ENCODE measurements at regions not wholly inside any gene's neighbourhood (a gene's known extent, or its start where the extent isn't known, plus 50 kb on each side); places are given as distances from the start of the nearest gene placed in this dataset.
A peak's percentile ranks its signal among the peaks of the same experiment; 100 is the strongest.

DNA sequence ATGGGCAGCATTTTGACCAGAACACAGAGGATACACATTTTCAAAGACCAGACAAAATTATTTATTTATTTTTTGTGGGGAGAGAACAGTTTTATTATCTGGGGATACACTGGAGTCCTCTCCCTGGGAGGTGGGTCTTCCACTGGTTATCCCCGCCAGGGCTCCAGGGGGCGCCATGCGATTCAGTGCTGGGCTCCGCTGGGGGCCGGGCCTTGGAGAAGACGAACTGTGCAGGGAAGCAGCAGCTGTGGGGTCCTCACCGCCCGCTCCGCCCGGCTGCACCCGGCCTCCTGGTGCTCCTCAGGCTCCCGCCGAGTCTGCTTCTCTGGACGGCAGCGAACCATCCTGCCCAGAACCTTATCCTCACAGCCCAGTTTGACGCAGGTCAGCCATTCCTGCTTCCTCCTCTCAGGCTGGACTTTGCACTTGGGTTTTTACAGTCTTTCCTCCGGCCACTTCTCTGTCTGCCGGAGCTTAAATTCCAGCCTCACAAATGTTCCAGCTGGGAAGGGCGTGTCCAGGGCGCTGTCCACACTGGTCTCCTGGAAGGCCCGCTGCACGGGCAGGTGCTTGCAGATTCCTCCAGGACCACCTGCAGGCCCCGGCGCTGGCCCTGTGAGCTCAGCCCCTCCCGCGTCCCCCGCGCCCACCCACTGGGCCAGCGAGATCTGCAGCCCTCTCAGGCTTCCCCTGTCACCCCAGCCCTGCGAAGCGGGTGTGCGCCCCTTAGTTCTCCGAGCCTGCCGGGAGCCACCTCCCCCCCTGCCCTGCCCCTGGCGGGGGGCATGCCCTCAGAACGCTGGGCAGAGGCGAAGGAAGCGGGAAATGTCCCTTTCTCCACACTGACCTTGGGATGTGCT lies 1830.0 kb upstream of the DEFB115 start (continued):
- TF ChIP-seq, protein P1, sequence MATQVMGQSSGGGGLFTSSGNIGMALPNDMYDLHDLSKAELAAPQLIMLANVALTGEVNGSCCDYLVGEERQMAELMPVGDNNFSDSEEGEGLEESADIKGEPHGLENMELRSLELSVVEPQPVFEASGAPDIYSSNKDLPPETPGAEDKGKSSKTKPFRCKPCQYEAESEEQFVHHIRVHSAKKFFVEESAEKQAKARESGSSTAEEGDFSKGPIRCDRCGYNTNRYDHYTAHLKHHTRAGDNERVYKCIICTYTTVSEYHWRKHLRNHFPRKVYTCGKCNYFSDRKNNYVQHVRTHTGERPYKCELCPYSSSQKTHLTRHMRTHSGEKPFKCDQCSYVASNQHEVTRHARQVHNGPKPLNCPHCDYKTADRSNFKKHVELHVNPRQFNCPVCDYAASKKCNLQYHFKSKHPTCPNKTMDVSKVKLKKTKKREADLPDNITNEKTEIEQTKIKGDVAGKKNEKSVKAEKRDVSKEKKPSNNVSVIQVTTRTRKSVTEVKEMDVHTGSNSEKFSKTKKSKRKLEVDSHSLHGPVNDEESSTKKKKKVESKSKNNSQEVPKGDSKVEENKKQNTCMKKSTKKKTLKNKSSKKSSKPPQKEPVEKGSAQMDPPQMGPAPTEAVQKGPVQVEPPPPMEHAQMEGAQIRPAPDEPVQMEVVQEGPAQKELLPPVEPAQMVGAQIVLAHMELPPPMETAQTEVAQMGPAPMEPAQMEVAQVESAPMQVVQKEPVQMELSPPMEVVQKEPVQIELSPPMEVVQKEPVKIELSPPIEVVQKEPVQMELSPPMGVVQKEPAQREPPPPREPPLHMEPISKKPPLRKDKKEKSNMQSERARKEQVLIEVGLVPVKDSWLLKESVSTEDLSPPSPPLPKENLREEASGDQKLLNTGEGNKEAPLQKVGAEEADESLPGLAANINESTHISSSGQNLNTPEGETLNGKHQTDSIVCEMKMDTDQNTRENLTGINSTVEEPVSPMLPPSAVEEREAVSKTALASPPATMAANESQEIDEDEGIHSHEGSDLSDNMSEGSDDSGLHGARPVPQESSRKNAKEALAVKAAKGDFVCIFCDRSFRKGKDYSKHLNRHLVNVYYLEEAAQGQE (IDR thresholded peaks at IDR 0.05; ENCODE audit: low read depth, low read length) = 0 out of 2 replicates have a peak, but pooled peaks have one; percentile 10
- TF ChIP-seq SMC3 (IDR thresholded peaks at IDR 0.05; ENCODE audit: low read depth, low read length) = no peak
- no peak for TF ChIP-seq NRF1 (IDR thresholded peaks at IDR 0.05; ENCODE audit: low read depth, low read length)
- no peak for TF ChIP-seq EP300 (IDR thresholded peaks at IDR 0.05; ENCODE audit: borderline replicate concordance in 1 of 2, low read depth in 1 of 2, low read length in 1 of 2)
- TF ChIP-seq RAD21 (IDR thresholded peaks at IDR 0.05; ENCODE audit: low read length) = no peak
- TF ChIP-seq ELF1 (IDR thresholded peaks at IDR 0.05) = no peak
- no peak for TF ChIP-seq RXRA (IDR thresholded peaks at IDR 0.05; ENCODE audit: borderline replicate concordance, low read depth)
- no peak for TF ChIP-seq CHD2 (IDR thresholded peaks at IDR 0.05; ENCODE audit: low read length, partially characterized antibody)
- peak; percentile 19; the same call in 1 of the 2 replicates for TF ChIP-seq YY1 (IDR thresholded peaks at IDR 0.05; ENCODE audit: low read depth)
- TF ChIP-seq RFX5 (IDR thresholded peaks at IDR 0.05; ENCODE audit: low read length) = no peak
- TF ChIP-seq, protein P2, sequence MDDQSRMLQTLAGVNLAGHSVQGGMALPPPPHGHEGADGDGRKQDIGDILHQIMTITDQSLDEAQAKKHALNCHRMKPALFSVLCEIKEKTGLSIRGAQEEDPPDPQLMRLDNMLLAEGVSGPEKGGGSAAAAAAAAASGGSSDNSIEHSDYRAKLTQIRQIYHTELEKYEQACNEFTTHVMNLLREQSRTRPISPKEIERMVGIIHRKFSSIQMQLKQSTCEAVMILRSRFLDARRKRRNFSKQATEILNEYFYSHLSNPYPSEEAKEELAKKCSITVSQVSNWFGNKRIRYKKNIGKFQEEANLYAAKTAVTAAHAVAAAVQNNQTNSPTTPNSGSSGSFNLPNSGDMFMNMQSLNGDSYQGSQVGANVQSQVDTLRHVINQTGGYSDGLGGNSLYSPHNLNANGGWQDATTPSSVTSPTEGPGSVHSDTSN (IDR thresholded peaks at IDR 0.05) = no peak
- TF ChIP-seq, protein P3, sequence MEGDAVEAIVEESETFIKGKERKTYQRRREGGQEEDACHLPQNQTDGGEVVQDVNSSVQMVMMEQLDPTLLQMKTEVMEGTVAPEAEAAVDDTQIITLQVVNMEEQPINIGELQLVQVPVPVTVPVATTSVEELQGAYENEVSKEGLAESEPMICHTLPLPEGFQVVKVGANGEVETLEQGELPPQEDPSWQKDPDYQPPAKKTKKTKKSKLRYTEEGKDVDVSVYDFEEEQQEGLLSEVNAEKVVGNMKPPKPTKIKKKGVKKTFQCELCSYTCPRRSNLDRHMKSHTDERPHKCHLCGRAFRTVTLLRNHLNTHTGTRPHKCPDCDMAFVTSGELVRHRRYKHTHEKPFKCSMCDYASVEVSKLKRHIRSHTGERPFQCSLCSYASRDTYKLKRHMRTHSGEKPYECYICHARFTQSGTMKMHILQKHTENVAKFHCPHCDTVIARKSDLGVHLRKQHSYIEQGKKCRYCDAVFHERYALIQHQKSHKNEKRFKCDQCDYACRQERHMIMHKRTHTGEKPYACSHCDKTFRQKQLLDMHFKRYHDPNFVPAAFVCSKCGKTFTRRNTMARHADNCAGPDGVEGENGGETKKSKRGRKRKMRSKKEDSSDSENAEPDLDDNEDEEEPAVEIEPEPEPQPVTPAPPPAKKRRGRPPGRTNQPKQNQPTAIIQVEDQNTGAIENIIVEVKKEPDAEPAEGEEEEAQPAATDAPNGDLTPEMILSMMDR (IDR thresholded peaks at IDR 0.05) = peak; percentile 66

DNA sequence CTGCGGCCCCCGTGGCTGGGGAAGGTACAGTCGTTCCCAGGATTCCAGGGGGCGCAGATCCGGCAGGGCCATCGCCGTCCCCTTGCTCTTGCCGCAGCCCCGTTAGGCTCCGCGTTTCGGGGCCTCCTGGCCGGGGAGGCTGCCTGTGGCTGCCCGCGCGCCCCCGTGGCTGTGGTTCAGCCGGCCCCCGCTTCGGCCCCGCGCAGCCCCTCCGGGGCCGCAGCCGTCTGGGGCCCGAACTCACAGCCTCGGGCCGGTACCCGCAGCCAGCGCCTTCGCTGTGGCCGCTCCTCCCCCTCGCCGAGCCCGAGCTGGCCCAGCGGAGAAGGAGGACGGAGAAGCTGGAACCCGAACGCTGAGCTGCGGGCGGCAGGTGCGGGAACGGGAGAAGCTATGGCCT lies 1826.9 kb upstream of the DEFB115 start:
- Histone ChIP-seq H3K36me3 (replicated peaks in 1 of 2; ENCODE audit: control insufficient read depth in 1 of 2, insufficient read depth in 2 of 2, low read length in 1 of 2) (no peaks in the 10 kb centered on the region), H3K4me3 (ENCODE audit: low read depth in 2 of 2, low read length in 1 of 2) (peak overlapping the region in 1 of 2 experiments; percentile 29; a peak in 1 of 4 replicates), H4K20me1 (ENCODE audit: insufficient read depth) (no peaks in the 10 kb centered on the region), H3K9me3 (no peaks in the 10 kb centered on the region), H2AFZ (ENCODE audit: low read depth) (no peak overlapping the region), H3K79me2 (ENCODE audit: insufficient read depth) (no peaks in the 10 kb centered on the region), H3K4me2 (0 out of 2 replicates have a peak overlapping the region, but pooled peaks have one; percentile 47), H3K27me3 (ENCODE audit: insufficient read depth) (peaks cover 22% of the 10 kb centered on the region; the same call in 1 of the 2 replicates), H3K4me1 (ENCODE audit: control insufficient read depth in 1 of 2, insufficient read depth in 2 of 2, low read depth in 1 of 2, low read length in 1 of 2) (peaks cover 0 to 4% of the 10 kb centered on the region in 2 experiments; a peak in 1 of 4 replicates), H3F3A (replicated peaks; ENCODE audit: insufficient read depth) (no peaks in the 10 kb centered on the region), H3K27ac (ENCODE audit: low read depth in 2 of 2, low read length in 1 of 2) (no peak overlapping the region), H3K9ac (no peak overlapping the region), H3K9me2 (no peaks in the 10 kb centered on the region)
- POLR2A ChIA-PET = no interaction called here
- peak; percentile 31 for DNase-seq
- CTCF ChIA-PET = interaction anchor here (0.7 to 0.9 kb wide), 2 partner anchors 13 to 17 kb away, joined by 3 to 4 read pairs; no protein-coding TSS in a partner anchor
- 13% methylated on average over 8 of the region's 43 CpGs for WGBS (ENCODE audit: low lambda C conversion rate)
- no peak for TF ChIP-seq TEAD4 (IDR thresholded peaks at IDR 0.05; ENCODE audit: borderline replicate concordance, insufficient read depth)
- TF ChIP-seq EZH2phosphoT487 (IDR thresholded peaks at IDR 0.05; ENCODE audit: borderline replicate concordance, low read depth) = no peak
- no peak for TF ChIP-seq NRF1 (IDR thresholded peaks at IDR 0.05; ENCODE audit: low read depth, low read length)
- TF ChIP-seq, protein P1 (IDR thresholded peaks at IDR 0.05; ENCODE audit: low read depth, low read length) = no peak
- no peak for TF ChIP-seq GATA2 (CRISPR knock-in tag; IDR thresholded peaks at IDR 0.05)
- no peak for TF ChIP-seq FOXJ3 (CRISPR knock-in tag; IDR thresholded peaks at IDR 0.05)
- TF ChIP-seq EP300 (IDR thresholded peaks at IDR 0.05; ENCODE audit: borderline replicate concordance in 1 of 2, low read depth in 1 of 2, low read length in 1 of 2) = no peak
- TF ChIP-seq, protein P4, sequence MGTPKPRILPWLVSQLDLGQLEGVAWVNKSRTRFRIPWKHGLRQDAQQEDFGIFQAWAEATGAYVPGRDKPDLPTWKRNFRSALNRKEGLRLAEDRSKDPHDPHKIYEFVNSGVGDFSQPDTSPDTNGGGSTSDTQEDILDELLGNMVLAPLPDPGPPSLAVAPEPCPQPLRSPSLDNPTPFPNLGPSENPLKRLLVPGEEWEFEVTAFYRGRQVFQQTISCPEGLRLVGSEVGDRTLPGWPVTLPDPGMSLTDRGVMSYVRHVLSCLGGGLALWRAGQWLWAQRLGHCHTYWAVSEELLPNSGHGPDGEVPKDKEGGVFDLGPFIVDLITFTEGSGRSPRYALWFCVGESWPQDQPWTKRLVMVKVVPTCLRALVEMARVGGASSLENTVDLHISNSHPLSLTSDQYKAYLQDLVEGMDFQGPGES (IDR thresholded peaks at IDR 0.05; ENCODE audit: low read depth, low read length) = no peak
